GM18508 (cell line): ENCODE measurements at regions not wholly inside any gene's neighbourhood (a gene's known extent, or its start where the extent isn't known, plus 50 kb on each side); places are given as distances from the start of the nearest gene placed in this dataset.

Source experiments
- ATAC-seq: cut with Tn5 transposase; IDR thresholded peaks from one replicate; pipeline ENCODE4 v1.9.1; 2021; ENCODE audit warnings: moderate number of reproducible peaks; ENCODE audit not compliant: insufficient read depth, unreplicated experiment

DNA sequence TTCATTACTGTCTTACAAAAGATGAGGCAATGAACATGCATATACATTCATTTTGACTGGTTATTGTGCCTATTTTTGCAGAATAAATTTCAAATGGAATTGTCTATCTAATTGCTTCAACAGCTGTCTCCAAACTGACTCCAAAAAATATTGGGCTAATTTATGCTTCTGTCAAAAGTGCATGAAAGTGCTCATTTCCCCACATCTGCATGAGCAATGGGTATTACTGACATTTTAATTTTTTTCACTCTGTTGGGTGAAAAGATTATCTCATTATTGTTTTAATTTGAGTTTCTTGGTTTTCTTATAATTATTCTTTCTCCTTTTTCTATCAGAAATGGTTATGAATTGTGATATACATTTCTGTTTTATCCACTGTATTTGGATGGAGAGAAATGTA lies 404.2 kb downstream of the QKI start:
- ATAC-seq = no peak

DNA sequence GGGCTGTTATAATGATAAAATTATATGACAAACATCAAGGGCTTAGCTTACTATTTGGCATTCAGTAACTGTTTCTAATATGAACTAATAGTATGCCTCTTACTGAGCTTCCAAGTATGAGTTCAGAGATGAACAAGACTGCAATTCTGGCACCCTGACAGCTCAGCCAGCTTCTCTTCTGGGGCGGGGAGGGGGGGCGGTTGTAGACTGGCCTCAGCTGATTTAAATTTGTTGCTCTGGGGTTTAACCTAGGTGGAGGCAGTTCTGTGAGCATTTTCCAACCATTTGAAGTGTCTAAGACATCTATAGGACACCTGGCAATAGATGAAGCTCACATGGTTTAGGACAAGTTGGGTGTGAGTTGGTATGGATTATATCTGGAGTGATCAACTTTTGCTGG lies 401.9 kb downstream of the QKI start:
- ATAC-seq = no peak

DNA sequence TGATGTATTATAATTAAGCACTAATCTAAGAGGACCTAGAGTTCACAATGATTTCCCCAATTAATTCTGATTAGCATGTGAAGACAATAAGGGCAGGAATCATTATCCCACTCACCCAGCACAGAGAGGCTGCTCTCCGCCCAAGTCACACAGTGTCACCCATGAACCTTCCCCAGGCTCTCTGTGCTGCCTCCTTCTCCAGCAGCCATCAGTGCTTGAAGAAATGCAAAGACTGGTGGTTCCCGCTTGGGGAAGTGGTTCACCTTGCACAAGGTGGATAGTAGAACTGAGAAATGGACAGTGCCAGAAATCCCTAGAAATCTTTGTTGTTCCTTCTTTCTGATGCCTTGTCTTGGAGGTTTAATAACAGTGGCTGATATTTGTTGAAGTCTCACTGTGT lies 401.3 kb downstream of the QKI start:
- no peak for ATAC-seq

DNA sequence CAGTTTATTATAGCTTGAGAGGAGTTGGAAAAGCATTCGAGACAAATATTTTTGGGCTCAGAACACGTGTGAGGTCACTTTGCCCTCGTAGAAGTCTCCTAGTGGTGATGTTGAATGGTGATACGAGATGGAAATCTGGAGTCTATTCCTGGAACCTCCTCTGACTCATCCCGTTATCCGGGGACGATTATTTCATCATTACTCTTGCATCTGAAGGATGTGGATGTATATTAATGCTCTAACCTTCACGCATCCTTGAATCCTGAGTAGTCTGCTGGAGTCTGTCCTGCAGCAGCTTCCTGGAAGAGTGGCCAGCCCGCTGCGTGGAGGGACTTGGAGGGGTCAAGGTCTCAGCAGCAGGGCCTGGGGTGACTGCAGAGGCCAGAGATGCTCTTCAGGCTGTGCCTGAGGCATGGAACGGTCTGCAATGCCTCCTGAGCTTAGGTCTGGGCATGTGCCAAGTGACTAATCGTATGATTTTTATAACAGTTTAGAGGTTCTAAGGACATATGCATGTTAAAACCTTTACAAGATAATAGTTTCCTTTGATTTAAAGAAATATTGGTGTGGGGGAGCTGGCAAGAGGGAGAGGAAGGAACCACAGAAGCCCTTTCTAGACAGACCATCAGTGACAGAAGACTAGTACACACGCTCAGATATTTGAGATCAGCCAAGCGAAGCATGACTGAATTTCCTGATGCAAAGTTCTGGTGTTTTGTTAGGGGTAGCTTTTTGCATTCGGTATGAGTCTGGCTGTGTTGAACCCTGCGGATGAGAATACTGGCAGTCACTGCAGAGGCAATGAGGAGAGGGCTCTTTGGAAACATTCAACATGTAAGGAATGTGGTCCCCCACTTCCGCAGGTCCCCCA lies 400.2 kb downstream of the QKI start:
- no peak for ATAC-seq

DNA sequence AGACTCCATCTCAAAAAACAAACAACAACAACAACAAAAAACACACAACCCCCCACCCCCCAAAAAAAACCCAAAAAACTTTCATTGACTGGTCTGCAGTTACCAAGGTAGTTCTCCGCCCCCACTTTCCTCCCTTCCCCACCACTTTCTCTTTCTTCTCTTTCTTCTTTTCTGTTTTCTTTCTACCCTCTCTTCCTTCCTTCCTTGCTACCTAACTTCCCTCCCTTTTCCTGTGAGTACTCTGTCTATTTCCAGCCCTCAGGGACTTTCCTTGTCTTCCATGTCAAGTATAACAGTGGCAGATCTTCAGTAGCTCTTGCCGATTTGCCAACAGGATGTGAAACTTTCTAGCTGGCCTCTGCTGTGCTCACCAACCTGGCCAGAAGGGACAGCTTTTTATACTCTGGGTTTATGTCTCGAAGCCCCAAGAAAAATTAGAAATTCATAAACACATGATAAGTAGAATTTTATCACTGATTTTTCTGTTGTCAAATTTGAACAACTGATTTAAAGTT lies 399.5 kb downstream of the QKI start:
- ATAC-seq = no peak

DNA sequence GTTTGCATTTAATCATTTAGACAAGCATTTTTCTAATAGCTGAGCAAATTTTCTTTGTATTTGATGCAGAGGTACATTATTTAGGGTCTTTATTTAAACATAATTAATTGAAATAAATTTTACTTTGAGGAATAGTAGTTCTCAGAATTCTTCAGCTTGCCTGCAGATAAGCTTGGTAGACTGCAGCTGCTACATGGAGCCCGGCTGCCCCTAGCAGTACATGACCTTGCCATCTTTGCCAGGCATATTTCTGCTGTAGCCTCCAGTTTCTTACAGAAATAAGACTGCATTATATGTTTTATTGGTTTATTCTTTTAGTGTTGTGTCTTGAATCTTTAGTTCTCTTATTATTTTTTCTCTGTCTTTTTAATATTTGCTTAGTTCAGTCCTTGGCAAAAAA lies 396.8 kb downstream of the QKI start:
- no peak for ATAC-seq

DNA sequence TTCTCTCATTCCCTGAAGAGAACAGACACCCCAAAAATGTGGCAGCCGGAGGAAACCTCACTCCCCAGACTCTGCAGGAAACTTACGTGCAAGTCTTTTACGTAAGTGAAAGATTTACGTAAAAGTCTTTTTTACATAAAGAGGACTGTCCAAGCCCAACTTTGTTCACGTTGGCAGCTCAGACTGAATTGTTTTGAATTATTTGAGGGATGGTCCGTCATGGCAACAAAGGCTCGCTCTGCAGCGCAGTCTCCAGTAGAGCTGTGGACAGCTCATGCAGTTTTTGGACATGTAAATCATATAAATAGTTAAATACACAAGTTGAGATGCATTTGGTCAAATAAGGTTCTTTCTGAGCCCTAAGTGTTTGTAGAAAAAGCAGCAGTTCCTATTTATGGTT lies 394.8 kb downstream of the QKI start:
- no peak for ATAC-seq

DNA sequence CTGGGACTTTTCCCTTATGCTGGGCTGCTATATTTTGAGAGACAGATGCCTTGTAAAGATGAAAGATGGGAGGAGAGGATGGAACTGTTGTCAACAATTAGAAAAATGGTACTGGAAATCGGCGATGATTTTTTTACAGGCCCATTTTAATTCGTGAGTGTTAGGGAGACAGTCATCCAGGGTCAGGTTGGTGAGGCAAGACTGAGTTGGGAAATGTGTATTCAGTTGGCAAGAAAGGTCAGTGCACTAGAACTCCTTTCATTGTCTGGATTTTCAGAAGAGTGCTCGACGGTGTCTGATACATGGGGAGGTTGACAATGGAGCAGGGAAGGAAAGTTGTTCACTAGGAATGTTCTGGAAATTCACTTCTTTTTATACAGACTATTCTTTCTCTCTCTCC lies 394.4 kb downstream of the QKI start:
- no peak for ATAC-seq

DNA sequence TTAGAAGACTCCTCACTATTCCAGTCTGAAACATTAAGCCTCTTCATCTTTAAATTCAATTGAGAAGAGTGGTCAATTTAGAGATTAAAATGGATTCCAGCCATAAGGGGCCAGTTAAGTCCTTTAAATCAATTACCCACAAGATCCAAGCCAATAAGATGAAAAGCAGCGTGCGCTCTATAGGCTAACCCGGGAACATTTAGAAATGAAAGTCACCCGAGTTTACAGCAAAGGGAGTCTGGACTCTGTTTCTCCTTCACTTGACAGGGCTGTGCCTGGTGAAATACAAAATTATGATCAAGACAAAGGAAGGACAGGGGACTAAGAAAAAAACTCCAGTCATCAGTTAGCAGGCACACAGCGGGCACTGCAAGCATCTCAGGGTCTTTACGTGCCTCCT lies 393.7 kb downstream of the QKI start:
- ATAC-seq = no peak

DNA sequence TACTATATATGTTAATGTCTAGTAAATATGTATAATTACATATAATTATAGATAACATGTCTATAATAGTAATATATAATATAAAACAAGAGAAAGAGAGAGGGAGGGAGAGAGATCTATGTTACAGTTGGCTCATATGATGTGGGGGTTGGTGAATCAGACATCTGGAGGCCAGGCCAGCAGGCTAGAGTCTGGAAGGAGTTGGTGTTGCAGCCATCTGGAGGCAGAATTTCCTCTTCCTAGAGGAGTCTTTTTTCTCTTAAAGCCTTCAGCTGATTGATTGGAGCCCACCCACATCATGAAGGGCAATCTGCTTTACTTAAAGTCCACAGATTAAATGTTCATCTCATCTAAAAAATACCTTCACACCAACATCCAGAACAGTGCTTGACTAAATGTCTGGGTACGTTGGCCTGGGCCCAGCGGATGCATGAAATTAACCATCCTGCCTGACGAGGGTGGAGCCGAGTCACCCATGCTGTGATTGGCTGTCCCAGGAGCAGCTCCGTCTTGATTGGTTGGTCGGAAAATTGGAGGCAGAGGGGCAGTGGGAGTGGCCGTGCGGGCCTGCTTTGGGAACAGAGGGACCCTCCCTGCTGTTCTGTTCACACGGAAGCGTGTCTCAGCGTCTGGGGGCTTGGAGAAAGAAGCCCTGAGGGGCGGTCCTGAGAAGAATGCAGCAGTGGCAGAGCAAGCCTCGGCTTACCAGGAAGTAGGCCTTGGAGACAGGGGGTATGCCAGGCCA lies 392.4 kb downstream of the QKI start:
- ATAC-seq = no peak

DNA sequence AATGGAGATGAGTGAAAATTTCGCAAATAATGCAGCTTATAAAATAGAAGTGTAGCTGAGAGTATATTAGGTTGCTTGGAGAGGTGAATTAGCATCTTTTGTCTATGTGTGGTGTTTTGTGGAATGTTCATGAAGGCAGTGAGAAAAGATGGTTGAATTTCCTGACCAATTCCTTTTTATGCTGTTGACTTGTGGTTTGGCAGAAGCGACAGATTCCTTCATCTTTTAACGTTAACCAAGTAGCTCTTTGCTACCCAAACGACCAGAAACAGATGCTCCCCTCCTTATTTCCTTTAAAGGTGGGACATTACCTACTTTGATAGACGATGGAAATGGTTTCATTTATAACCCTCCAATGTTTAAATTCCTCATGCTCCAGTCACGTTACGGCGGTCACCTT lies 390.5 kb downstream of the QKI start:
- no peak for ATAC-seq

DNA sequence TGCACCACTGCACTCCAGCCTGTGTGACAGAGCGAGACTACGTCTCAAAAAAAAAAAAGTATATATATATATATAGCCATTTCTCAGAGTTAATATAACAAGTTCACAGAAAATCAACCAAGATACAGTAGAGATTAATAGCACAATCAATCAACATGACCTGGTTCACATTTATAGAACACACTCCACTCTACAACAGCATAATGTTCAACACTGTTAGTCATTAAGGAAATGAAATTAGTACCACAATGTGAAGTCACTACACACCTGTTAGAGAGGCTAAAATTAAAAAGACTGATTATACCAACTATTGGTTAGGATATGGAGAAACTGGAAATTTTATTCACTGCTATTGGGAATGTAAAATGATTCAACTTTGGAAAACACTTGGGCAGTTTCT lies 387.7 kb downstream of the QKI start:
- no peak for ATAC-seq

DNA sequence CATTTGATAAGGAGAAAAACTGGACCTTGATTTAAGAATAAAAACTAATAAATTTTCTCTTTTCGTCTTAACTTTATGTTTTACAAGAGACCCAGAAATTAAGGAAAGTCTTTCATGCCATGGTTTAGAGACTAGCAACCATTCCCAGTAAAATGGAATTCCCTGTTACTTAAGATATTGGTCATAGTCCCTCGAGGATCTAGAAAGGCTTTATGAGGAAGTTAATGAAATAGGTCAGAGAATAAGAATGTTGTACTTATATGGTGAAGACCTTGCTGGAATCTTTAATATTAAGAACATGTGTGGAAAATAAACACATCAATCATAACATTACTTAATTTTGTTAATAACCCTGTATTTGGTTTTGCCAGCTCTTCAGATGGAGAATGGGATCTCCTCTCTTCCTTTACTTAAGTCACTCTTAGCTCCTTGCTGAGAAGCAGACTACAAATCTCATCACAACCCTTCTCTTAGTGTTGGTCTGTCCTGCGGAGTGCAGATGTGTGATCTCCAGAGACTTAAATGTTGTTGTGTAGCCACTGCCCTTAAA lies 382.9 kb downstream of the QKI start:
- ATAC-seq = no peak

DNA sequence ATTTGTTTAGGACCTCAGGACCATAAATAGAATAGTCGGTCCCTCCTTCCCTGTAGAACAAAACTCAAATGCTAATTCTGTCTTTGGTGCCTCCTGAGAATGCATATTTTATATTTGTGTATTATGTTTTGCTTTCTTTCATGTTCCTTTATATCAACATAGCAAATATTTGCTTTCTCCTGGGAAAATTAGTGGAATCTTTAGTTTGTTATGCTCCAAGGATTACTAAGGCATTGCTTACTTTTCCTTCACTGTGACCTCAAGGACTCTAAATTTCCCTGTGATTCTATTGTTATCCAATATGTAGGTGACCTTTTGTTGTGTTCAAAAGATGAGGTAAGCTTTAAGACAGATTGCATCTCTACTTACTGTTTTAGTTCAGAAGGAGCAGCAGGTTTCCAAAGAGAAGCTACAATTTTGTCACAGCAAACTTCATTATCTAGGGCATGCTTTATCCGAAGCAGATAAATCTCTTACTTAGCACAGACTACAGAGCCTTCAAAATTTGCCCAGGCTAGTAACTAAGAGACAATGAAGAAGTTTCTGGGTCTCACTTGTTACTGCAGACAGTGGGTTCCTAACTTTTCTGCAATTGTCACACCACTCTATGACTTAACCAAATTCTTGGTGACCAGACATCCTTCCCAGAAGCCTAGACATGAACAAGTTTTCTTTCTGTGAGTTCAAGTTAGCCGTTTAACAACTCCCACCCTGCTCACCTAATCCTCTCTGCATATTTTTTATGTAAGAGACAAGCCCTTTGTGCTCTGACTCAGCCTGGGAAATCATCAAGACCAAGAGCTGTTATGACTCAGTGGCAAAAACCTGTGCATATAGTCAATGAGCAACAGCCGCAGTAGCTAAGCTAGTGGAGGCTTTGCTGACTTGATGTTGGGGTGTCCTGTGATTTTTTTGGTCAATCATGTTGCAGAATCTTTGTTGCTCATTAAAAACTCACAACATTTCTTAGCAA lies 378.8 kb downstream of the QKI start:
- ATAC-seq = peak; percentile 97

DNA sequence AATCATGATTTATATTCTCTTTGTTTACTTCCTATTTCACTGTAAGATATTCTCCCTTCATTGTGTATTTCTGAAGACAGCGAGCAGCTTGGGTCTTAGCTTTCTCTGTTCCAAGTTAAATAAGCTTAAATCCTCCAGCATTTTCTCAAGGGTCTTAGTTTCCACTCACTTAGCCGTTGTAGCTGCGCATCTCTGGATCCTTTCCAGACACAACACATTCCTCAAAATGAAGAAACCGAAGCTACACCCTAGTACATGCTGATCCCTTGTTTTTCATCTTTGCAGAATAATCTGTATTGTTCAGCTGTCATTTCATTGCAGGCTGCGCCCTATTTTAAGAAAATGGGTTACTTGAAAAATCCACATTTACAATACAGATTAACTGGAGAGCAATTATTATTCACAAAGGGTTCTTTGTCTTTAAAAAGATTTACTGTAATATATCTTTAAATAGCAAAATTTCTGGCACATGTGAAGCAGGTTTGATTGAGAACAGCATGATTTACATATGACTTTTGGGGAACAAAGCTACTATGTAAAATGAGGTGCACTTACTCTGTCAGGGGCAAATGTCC lies 375.8 kb downstream of the QKI start:
- no peak for ATAC-seq

DNA sequence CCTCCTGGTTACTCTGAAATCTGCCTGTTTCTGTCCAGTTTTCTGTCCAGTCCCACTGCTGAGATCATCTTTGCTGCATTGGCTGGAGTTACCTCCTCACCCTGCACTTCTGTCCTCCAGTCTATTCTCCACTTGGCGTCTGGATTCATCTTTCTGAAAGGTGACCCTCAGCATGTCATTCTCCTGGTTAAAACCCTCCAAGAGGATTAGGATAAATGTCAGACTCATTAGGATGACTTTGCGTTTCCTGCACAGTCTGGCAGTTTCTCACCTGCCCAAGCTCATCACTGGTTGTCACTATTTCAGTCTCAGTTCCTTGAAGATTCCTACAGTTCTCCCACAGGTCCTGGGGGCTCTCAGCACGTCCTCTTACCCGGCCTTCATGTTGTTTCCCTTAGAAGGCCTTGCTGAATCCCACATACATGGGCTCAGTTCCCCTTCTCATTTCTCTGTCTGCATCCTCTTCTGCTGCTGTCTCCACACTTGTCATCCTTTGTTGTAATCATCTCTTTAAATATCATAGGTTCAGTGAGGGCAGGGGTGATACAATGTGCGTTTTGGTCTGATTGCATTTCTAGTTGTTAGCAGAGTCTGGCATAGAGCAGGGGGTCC lies 374.8 kb downstream of the QKI start:
- ATAC-seq = no peak

DNA sequence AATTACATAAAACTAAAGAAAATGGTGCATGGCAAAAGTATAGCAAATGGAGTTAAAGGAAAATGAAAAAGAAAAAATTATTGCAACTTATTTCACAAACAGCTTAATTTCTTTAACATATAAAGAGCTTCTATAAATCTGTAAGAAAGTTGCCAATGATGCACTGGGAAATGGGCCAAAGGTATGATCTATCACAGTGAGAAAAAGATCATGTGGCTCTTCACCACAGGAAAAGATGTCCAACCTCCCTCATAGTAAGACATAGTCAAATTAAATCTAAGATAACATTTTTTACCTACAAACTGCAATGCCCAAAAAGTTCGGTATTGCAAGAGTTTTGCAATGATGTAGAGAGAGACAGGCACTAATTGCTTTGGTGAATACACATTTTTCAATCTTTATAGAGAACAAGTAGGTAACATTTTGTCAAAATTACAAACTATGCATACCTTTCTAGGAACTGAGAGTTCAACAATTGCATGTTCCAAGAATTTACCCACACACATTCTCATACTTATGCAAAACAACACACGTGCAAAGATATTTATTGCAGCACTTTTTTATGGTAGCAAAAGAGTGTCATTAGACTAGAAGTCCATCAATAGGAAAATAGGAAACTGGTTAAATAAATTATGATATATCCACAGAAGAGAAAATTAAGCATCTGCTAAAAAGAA lies 372.6 kb downstream of the QKI start:
- no peak for ATAC-seq

DNA sequence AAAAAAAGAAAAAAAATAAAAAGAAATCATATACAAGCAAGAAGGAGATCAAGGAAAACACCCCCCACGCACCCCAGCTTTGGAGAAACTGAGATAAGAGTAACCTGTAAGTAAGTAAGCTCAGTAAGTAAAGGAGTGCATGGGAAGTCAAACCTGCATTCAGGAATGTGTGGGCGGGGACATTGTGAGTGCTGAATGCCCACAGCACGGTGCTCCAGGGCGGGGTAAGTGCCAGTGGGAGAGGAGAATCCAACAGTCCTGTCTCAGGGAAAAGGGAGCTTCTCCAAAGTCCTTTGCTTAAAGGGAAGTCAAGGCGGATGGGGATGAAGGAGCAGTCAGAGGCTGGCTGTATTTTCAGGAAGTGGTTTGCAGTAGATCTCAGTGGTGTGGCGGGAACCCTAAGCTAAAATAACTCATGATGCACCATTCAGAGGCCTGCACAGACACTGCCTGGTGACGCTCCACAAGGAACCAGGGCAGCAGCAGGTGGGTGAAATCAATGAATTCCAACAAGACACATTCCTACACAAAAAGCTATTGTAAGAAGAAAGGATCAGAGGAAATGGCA lies 368.0 kb downstream of the QKI start:
- ATAC-seq = no peak

DNA sequence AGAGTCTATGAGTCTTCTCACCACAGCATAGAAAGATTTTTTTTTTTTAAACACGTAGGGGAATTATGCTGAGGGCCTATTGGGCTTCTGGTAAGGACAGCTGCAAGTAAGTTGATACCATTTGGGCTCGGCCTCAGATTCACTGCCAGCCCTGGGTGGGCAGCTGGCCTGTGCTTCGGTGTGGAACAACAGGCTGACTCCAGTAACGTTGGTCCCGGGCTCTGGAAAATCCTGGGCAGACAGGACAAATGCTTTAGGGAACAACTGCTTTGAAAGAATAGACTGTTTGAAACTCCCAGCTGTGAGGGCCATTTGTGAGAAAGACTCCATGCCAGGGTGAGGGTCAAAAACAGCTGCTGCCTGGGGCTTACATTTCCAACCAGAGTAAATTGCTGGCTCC lies 366.5 kb downstream of the QKI start:
- no peak for ATAC-seq
